Body of pancreas (tissue), 4 donors: ENCODE measurements at regions not wholly inside any gene's neighbourhood (a gene's known extent, or its start where the extent isn't known, plus 50 kb on each side); places are given as distances from the start of the nearest gene placed in this dataset.

Source experiments
- CTCF ChIP-seq, 7 experiments: fragments of 450-650 bp in 4 of 7; fragments of 200-600 bp in 3 of 7; sonication (generic) in 3 of 7; IDR thresholded peaks; one replicate each; pipeline ENCODE4 v1.5.1; 2016 to 2019; ENCODE audit warnings: antibody characterized with exemption in 7 of 7
- POLR2A ChIP-seq, 3 donors: fragments of 450-650 bp; IDR thresholded peaks; one replicate each; pipeline ENCODE4 v1.6.1; 2016; ENCODE audit warnings: antibody characterized with exemption in 3 of 3, mild to moderate bottlenecking in 2 of 3

- TF ChIP-seq CTCF (IDR thresholded peaks at IDR 0.05) (no peak), POLR2A (IDR thresholded peaks at IDR 0.05) (no peak)
These were observed 620.0 kb downstream of the CCDC171 start for GRCh38 chr9:16172796-16173195.
